ENCODE measurements at regions not wholly inside any gene's neighbourhood (a gene's known extent, or its start where the extent isn't known, plus 50 kb on each side); places are given as distances from the start of the nearest gene placed in this dataset.

DNA sequence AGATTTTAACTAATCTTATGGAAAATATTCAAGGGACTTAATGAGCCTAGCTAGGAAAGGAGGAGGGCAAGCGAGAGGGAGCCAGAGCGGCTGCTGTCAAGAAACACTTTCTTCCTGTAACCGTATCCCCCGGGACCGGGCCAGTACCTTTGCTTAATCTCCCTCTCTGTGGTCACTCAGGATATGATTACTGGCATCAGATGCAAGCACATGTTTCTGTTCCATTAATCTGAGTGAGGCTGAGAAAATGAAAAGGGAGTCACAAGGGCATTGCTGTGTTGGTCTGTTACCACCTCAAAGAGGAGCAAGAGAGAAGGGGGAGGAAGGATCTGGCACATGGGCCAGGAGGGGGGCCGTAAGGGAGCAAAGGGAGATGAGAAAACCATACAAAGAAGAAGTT is 356.7 kb upstream of the GATB start:
- peaks cover 18% of the 10 kb centered on the region for H3K9me3 Mint-ChIP-seq
- intact Hi-C loops (cut with micrococcal nuclease) = no loop called here

GRCh38 chr4:152117054-152117453 is 356.2 kb upstream of the GATB start:
- H3K36me3 Mint-ChIP-seq (ENCODE audit: low read depth) = peaks cover 12% of the 10 kb centered on the region
- H3K27ac Mint-ChIP-seq = peak overlapping the region; percentile 81
- intact Hi-C loops (cut with micrococcal nuclease) = no loop called here
- H3K4me1 Mint-ChIP-seq = peaks cover 34% of the 10 kb centered on the region
- no peak for DNase-seq
- peaks cover 18% of the 10 kb centered on the region for H3K9me3 Mint-ChIP-seq
- peak overlapping the region; percentile 74 for H3K4me3 Mint-ChIP-seq
- no peaks in the 10 kb centered on the region for H3K27me3 Mint-ChIP-seq

More for the DNA sequence above, 356.7 kb upstream of the GATB start:
- Mint-ChIP-seq H3K27ac (no peak overlapping the region), H3K4me3 (no peak overlapping the region), H3K4me1 (peaks cover 31% of the 10 kb centered on the region), H3K36me3 (ENCODE audit: low read depth) (peaks cover 13% of the 10 kb centered on the region), H3K27me3 (no peaks in the 10 kb centered on the region)
- no peak for DNase-seq

DNA sequence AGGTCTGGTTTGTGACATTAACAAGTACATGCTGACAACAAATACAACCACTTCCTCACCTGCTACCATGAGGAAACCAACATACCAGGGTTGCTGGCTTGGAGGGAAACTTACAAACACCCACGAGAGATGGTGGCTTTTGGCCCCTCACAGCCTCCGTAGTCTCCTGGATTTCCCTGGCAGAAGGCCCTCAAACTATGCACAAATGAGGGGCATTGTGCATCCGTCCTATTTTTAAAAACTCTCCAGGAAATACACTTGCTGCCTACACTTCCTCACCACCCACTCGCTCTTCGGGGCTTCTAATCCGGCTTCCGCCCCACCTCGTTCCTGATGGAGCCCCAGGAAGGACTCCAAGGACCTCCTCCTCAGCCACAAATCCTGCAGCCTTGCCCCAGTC is 355.0 kb upstream of the GATB start:
- Mint-ChIP-seq H3K36me3 (ENCODE audit: low read depth) (peaks cover 11% of the 10 kb centered on the region), H3K27ac (peak overlapping the region; percentile 81), H3K27me3 (no peaks in the 10 kb centered on the region), H3K9me3 (peaks cover 15% of the 10 kb centered on the region), H3K4me1 (peaks cover 37% of the 10 kb centered on the region), H3K4me3 (peak overlapping the region; percentile 74)
- intact Hi-C loops (cut with micrococcal nuclease) = no loop called here
- DNase-seq = peak; percentile 82

GRCh38 chr4:152115118-152115517 is 354.3 kb upstream of the GATB start:
- no peaks in the 10 kb centered on the region for H3K27me3 Mint-ChIP-seq
- H3K27ac Mint-ChIP-seq = no peak overlapping the region
- DNase-seq = peak; percentile 52
- peaks cover 11% of the 10 kb centered on the region for H3K36me3 Mint-ChIP-seq (ENCODE audit: low read depth)
- H3K4me3 Mint-ChIP-seq = peak overlapping the region; percentile 74
- H3K9me3 Mint-ChIP-seq = peaks cover 15% of the 10 kb centered on the region
- H3K4me1 Mint-ChIP-seq = peaks cover 41% of the 10 kb centered on the region
- intact Hi-C loops (cut with micrococcal nuclease) = no loop called here

DNA sequence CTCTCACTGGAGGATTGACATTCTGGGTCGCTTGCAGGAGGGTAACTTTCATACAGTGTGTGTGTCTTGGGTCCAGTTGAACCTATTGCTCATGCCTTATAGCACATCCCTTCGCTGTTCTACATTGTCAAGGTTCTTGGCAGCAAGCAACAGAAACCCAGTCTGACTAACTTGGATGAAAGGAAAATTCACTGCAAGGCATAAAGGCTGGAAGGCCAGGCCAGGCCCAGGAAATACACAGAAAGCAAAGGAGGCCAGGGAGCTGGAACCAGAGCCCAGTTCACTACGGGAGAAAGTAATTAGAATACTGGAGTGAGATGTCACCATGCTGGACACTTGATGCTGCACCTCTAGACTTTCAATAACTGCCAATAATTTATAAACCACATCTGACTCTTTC is 353.8 kb upstream of the GATB start:
- Mint-ChIP-seq H3K27ac (peak overlapping the region; percentile 3), H3K4me3 (no peak overlapping the region), H3K36me3 (ENCODE audit: low read depth) (peaks cover 11% of the 10 kb centered on the region), H3K4me1 (peaks cover 42% of the 10 kb centered on the region), H3K9me3 (peaks cover 15% of the 10 kb centered on the region), H3K27me3 (no peaks in the 10 kb centered on the region)
- intact Hi-C loops (cut with micrococcal nuclease) = no loop called here
- peak; percentile 53 for DNase-seq

GRCh38 chr4:152112887-152113286 is 352.1 kb upstream of the GATB start:
- Mint-ChIP-seq H3K27ac (no peak overlapping the region), H3K36me3 (ENCODE audit: low read depth) (peaks cover 11% of the 10 kb centered on the region), H3K4me3 (no peak overlapping the region), H3K4me1 (peaks cover 49% of the 10 kb centered on the region), H3K9me3 (peaks cover 15% of the 10 kb centered on the region), H3K27me3 (no peaks in the 10 kb centered on the region)
- peak; percentile 49 for DNase-seq
- intact Hi-C loops (cut with micrococcal nuclease) = loop anchor here (1.0 kb wide), 1 partner anchor 13 kb away; no protein-coding TSS in a partner anchor

- peaks cover 14% of the 10 kb centered on the region for H3K9me3 Mint-ChIP-seq
- no peaks in the 10 kb centered on the region for H3K27me3 Mint-ChIP-seq
- no peak overlapping the region for H3K27ac Mint-ChIP-seq
- intact Hi-C loops (cut with micrococcal nuclease) = loop anchor here (1.0 kb wide), 1 partner anchor 12 kb away; no protein-coding TSS in a partner anchor
- no peak overlapping the region for H3K4me3 Mint-ChIP-seq
- peak; percentile 49 for DNase-seq
- H3K4me1 Mint-ChIP-seq = peaks cover 51% of the 10 kb centered on the region
- peaks cover 11% of the 10 kb centered on the region for H3K36me3 Mint-ChIP-seq (ENCODE audit: low read depth)
Measured at GRCh38 chr4:152112190-152112589, 351.4 kb upstream of the GATB start.

DNA sequence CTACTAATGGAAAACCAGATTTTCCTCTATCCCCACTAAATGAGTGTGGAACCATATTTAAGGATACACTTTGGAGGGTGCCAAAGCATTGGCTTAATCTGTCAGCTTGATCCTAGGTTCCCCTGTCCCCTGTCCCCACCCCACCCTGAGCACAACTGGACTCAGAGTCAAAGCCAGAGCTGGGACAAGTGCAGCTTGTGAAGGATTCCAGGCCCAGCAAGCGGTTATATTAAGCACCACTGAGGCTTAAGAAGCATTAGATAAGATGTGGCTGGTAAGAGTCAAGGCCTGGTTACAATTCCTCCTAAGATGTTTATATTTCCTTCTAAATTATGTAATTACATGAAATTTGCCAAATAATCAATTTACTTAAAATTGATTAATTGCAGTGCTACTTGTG is 350.0 kb upstream of the GATB start:
- Mint-ChIP-seq H3K4me3 (no peak overlapping the region), H3K27me3 (no peaks in the 10 kb centered on the region), H3K9me3 (peaks cover 4% of the 10 kb centered on the region), H3K27ac (no peak overlapping the region), H3K4me1 (peaks cover 47% of the 10 kb centered on the region), H3K36me3 (ENCODE audit: low read depth) (no peaks in the 10 kb centered on the region)
- DNase-seq = peak; percentile 35
- intact Hi-C loops (cut with micrococcal nuclease) = no loop called here

- no peak overlapping the region for H3K4me3 Mint-ChIP-seq
- peaks cover 2% of the 10 kb centered on the region for H3K36me3 Mint-ChIP-seq (ENCODE audit: low read depth)
- peaks cover 41% of the 10 kb centered on the region for H3K4me1 Mint-ChIP-seq
- peak; percentile 50 for DNase-seq
- H3K27me3 Mint-ChIP-seq = no peaks in the 10 kb centered on the region
- intact Hi-C loops (cut with micrococcal nuclease) = loop anchor here (10.0 kb wide), 1 partner anchor 145 kb away; no protein-coding TSS in a partner anchor
- no peak overlapping the region for H3K27ac Mint-ChIP-seq
- H3K9me3 Mint-ChIP-seq = peaks cover 4% of the 10 kb centered on the region
Measured at GRCh38 chr4:152109531-152110509, 349.0 kb upstream of the GATB start.

GRCh38 chr4:152107736-152108500 is 347.1 kb upstream of the GATB start:
- peaks cover 3% of the 10 kb centered on the region for H3K36me3 Mint-ChIP-seq (ENCODE audit: low read depth)
- H3K27me3 Mint-ChIP-seq = no peaks in the 10 kb centered on the region
- intact Hi-C loops (cut with micrococcal nuclease) = loop anchor here (10.0 kb wide), 1 partner anchor 147 kb away; no protein-coding TSS in a partner anchor
- peak; percentile 43 for DNase-seq
- H3K9me3 Mint-ChIP-seq = peaks cover 4% of the 10 kb centered on the region
- H3K27ac Mint-ChIP-seq = no peak overlapping the region
- no peak overlapping the region for H3K4me3 Mint-ChIP-seq
- peaks cover 40% of the 10 kb centered on the region for H3K4me1 Mint-ChIP-seq

GRCh38 chr4:152106781-152107321 is 346.0 kb upstream of the GATB start:
- Mint-ChIP-seq H3K4me1 (peaks cover 45% of the 10 kb centered on the region), H3K4me3 (no peak overlapping the region), H3K9me3 (peaks cover 4% of the 10 kb centered on the region), H3K36me3 (ENCODE audit: low read depth) (peaks cover 3% of the 10 kb centered on the region), H3K27me3 (no peaks in the 10 kb centered on the region), H3K27ac (no peak overlapping the region)
- peak; percentile 49 for DNase-seq
- intact Hi-C loops (cut with micrococcal nuclease) = loop anchor here (10.0 kb wide), 1 partner anchor 148 kb away; no protein-coding TSS in a partner anchor

DNA sequence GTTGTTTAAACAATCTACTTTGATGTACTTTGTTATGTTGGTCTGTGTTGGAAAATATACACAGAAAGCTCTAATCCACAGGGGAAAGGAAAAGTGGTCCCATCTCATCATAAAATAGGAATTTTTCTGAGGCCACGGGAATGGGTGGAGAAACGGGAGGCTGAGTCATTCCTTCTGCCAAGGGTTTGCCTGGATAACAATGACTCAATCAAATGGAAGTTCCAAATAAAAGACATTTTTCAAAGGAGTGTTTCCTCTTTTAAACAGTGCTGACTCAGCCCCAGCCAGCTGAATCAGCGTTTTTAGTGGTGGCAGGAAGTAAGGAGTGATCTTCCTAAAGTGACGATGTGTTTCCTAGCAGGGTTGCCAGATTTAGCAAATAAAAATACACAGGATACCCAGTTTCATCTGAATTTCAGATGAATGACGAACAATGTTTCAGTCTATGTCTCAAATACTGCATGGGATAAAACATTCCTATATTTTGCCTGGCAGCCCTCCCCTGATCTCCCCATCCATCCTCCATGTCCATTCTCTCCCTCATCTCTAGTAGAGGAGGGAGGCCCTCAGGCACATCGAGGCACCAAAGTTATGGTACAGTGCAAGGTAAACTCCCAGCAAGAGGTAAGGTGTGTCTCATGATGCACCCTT is 345.4 kb upstream of the GATB start:
- Mint-ChIP-seq H3K27me3 (no peaks in the 10 kb centered on the region), H3K36me3 (ENCODE audit: low read depth) (peaks cover 3% of the 10 kb centered on the region), H3K9me3 (peaks cover 4% of the 10 kb centered on the region), H3K4me3 (no peak overlapping the region), H3K27ac (no peak overlapping the region), H3K4me1 (peaks cover 50% of the 10 kb centered on the region)
- intact Hi-C loops (cut with micrococcal nuclease) = loop anchor here (10.0 kb wide), 1 partner anchor 149 kb away; no protein-coding TSS in a partner anchor
- peak; percentile 61 for DNase-seq

DNA sequence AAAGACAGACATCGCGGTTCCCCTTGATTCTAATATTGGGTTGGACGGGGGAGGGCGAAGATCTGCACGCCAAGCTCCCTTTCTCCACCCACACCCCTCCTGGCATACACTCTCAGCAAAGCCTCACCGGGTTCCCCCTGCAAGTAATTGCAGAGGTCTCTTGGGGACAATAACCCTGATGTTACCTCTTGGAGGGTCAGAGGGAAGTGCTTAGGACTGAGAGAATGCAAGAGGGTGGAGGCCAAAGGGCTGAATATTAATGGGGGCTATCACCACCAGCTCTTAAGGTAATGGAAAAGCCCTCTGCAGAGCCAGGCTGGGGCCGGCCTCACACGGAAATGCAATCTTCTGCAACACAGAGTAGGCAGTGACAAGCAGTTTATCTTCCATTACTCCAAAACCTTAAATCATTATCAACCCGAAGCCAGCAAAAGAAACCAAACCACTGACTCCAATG is 344.1 kb upstream of the GATB start:
- intact Hi-C loops (cut with micrococcal nuclease) = loop anchor here (10.0 kb wide), 1 partner anchor 150 kb away; no protein-coding TSS in a partner anchor
- H3K27ac Mint-ChIP-seq = no peak overlapping the region
- H3K4me1 Mint-ChIP-seq = peaks cover 58% of the 10 kb centered on the region
- peak; percentile 52 for DNase-seq
- no peak overlapping the region for H3K4me3 Mint-ChIP-seq
- peaks cover 7% of the 10 kb centered on the region for H3K36me3 Mint-ChIP-seq (ENCODE audit: low read depth)
- H3K9me3 Mint-ChIP-seq = peaks cover 4% of the 10 kb centered on the region
- H3K27me3 Mint-ChIP-seq = no peaks in the 10 kb centered on the region
